ENCODE measurements at regions not wholly inside any gene's neighbourhood (a gene's known extent, or its start where the extent isn't known, plus 50 kb on each side); places are given as distances from the start of the nearest gene placed in this dataset.

DNA sequence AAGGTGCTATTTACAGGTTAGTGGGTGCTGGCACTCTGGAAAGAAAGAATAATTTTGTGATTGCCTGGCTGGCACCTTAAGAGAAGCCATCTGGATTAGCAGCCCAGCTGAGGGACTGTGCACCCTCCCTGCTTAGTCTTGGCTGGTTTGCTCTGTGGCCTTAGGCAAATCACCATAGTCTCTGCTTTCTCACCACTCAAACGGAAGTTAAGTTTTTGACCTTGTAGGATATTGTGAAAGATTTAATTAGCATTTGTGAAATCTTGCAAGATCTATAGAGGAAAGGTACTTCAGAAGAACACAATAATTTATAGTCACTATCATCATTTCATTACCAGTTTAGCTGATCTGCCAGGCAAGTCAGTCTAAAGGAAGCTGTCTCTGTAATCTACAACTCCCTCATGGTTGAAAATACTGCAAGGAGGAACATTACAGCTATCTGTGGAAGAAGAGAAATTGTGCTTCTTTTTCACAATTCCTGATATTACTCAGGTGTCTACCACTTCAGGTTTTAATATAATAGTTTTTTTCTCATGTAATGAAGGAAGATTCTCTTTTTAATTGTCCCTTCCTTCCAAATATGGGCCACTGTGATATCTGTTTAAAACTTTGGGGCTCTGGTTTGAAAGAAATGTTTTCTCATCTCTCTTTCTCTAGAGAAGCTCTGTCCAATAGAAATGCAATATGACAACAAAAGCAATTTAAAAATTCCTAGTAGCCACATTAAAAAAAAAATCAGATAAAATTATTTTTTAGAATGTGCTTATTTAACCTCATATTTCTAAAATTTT lies 219.6 kb downstream of the PTEN start:
- DNase-seq (ENCODE audit: low read depth) = peak; percentile 38

DNA sequence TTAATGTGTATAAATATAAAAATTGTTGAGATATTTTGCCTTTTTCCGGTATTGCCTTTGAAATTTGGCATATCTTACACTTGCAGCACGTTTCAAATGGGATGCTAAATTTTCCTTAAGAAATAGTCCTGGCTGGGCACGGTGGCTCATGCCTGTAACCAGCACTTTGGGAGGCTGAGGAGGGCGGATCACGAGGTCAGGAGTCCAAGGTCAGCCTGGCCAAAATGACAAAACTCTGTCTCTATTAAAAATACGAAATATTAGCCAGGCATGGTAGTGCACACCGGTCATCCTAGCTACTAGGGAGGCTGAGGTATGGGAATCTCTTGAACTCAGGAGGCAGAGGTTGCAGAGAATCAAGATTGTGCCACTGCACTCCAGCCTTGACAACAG lies 220.2 kb downstream of the PTEN start:
- no peak for DNase-seq (ENCODE audit: low read depth)

DNA sequence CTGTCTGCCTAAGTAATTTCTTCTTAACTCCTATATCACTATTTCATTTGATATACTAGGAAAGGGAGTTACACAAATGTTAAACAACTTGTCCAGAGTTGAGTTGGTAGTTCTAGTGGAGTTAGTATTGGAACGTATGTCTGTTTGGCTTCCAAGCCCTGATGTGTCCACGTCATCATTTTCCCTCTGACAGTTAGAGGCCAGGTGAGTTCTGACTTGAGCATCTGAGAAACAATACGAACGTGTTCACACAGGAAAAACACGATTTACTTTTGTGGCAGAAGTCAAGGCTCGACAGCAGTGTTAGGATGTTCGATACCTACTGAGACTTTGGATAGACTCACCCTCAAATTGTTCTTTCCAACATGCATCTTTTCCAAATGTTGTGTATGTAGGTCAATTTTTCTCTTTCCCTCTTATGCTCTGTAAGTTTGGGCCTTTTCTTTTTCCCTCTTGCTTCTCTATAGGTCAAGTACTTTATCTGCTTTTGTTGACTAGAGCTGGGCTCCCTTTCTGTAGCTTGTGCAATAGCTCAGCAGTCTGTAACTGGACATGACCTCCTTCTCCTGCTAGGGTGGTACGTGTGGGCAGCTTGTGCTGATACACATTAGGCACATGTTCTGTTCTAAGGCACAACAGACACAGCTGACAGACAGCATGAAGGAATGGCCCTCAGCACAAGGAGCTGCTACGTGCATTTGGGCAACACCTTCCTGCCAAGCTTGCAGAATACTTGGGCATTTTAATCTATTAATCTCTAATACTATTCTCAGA lies 222.9 kb downstream of the PTEN start:
- DNase-seq (ENCODE audit: low read depth) = no peak

DNA sequence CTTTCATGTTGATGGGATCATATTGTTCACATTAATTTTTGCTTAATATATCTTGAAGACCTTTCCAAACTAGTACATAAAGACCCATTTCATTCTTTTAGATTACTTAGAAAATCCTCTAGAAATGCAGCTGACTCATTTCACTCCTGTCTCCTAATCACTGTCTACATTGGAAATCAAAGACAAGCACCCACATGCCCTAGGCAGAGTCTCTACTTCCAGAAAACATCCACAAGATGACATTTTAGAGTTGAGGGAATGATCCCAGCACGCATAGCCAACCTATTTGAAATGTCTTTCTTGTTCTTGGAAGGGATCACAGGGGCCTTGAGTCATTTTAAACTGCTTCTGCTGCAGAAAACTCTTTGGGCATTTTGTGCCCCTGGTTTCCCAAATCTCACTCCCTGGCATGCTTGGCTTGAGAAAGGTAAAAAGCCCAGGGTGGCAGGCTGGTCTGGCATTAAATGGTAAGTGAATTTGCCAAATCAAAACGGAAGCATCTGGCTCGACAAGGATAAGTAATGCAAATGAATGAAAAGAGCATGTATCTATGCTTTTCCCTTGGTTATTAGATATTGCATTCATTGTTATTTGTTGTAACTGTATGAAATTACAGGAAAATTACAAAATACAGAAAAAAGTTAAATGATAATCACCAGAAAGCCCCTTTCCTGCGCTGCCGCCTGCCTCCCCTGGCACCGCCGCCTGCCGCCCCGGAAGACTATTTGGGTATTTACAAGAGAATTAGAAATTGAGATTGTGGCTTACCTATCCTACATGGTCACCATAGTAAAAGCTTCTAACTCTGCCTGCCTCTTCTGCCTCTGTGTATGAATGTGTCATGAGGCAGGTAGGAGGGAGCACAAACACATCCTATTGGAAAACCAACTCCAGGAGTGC lies 225.3 kb downstream of the PTEN start:
- no peak for DNase-seq (ENCODE audit: low read depth)

DNA sequence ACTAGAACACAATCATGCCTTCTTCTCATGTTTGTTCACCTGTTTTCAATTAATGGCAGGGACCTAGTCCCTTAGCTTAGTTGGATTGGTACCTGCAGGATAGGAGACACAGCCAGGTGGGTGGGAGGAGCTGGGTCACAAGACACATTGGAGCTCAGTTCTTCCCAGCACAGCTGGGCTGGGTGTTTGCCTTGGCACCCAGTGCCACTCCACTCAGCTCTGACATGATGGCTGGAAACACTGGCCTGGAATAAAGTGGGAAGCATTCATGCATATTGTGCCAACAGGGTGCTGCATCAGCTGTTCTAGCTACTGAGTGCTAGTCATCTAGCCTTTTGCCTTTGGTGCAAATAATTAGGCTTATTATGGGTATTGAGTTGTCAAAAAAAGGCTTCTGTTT lies 226.1 kb downstream of the PTEN start:
- no peak for DNase-seq (ENCODE audit: low read depth)

DNA sequence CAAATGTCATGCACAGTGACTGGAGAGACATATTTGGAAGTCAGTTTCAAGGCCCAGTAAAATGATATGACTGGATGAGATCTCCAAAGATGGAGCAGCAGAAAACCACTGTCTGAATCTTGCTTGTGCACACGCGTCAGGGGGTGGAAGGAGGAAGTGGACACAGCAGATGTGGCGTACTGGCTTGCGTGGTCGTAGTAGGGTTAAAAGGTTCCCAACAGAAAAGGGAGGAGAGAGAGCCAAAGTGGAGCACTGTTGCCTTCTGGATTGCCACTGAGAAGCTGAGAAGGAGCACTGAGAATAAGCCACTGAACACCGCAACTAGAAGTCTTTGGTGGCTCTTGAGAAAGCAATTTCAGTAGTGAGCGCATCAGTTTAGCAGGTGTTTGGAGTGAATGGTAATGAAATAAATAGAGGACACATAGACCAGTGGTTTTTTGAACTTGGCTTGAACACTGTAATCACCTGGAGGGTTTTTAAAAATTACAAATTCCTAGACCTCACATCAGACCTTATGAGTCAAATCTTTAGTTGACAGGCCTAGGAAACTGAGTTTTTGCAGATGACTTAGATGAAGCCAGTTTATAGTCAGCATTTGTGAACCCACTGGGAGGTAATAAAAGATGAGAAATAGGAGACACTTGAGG lies 227.3 kb downstream of the PTEN start:
- no peak for DNase-seq (ENCODE audit: low read depth)

DNA sequence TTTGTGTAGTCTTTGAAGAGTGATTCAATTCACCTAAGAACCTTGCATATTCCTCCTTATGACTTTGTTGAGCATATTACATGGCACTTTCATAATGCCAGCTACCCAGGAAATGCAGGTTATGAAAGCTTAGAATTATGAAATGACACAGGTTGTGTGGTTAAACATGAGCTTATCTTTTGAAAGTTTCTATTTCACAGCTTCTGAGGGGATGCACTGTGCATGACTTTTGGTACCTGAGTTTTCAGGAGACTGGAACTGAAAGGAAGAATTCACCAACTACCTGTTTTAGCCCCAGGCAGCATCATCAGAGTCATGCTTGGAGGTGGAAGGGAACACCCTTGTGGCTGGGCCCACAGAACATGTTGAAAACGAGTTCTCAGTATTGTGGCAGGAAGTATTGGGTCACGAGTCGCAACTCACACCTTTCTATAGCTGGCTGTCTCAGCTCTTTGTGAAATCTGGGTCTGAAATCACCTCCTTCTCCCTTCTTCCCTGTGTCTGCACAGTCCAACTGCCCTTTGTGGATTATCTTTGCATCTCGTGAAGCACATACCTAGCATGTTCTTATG lies 228.2 kb downstream of the PTEN start:
- no peak for DNase-seq (ENCODE audit: low read depth)

DNA sequence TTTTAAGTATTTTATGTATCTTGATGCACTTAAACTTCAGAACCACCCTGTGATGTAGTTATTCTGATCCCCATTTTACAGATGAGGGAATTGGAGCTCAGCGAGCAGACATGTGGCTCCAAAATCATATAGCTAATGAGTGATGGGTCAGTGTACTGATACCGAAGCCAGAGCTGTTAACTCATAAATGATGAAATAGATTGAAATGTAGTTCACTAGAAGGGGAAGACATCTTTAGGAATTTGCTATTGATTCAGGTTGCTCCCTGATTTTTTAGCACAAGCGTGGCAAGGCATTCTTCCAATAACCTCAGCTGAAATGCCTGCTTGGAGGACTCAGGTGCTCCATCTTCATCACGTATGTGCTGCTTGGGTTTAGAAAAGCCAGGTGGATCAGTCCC lies 228.8 kb downstream of the PTEN start:
- no peak for DNase-seq (ENCODE audit: low read depth)

DNA sequence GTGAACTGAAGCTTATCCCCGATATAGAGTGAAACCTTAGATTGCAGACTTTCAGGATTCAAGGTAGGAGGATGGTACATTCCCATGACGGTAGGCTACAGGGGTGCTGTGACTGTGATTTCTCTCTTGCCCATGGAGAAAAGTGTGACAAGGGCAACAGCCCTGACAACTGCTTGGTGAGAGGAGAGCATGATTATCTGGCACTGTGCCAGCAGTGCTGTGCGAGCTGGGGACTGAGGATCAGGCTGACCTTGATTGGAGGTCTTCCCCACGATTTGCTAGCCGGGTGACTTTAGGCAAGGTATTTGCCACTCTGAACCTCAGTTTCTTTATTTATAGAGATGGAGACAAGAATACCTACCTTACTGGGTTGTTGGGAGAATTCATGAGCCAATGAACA lies 229.5 kb downstream of the PTEN start:
- DNase-seq (ENCODE audit: low read depth) = no peak

DNA sequence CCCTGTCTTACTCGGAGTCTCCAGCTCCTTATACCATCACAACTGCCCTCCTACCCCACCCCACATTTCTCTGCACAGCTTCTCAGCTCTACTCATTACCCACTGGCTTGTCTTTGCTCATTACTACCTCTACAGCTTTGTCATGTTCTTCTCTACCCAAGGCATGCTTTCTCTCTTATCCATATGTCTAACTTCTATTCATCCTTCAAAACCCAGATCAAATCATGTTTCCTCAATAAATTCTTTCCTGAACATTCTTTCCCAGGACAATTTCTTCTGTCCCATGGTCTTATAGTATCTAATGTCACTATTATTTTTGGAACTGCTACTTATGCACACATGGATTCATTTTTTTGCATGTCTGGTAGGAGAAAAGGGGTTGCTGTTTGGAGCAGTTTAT lies 231.4 kb downstream of the PTEN start:
- DNase-seq (ENCODE audit: low read depth) = no peak

DNA sequence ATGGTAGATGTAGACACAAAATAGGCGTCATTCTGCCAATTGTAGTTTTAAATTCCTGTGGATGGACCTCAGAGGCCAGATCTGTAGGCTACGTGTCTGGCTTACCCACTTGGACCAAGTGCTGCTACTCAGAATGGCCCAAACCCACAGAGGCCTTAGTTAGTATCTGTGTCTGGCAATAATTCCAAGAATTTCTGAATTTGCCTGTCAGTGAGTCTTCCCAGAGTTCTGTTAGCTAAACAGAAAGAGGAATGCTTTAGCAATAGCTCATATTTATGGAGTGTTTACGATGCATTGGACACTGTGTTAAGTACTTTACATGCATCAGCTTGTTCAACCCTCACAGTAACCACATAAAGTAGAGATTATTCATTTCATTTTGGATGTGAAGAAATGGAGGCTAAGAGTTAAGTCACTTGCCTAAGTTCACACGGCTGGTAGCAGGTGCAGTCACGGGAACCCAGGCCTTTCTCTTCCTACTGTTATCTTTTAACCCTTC lies 231.8 kb downstream of the PTEN start:
- no peak for DNase-seq (ENCODE audit: low read depth)

DNA sequence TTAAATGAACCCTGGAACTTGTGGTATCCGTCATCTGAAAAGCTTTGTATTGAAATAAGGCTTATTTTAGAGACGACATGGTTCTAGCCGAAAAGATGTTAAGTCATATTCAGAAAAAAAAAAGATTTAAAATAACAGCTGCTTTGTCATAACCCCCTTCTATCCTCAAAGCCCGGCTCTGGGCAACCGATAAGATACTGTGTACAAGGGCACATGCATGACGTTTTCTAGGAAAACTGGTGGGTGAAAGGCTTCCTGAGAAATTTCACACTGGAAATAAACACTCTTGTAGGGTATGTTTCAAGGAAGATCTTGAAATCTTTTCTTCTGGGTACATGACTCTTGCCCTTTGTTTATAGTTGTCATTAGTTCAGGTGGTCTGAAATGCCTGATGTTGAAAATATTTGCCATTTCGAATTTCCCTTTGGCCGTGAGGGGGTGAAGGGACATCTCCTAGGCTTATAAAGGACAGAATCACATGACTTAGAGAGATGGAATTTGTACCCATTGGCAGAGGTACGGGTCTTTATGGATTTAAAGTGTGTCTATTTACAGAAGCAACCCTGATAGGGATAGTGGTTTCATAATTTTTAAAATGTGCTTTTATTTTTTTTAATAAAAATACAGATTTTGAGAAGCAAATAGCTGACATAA lies 232.5 kb downstream of the PTEN start:
- no peak for DNase-seq (ENCODE audit: low read depth)

DNA sequence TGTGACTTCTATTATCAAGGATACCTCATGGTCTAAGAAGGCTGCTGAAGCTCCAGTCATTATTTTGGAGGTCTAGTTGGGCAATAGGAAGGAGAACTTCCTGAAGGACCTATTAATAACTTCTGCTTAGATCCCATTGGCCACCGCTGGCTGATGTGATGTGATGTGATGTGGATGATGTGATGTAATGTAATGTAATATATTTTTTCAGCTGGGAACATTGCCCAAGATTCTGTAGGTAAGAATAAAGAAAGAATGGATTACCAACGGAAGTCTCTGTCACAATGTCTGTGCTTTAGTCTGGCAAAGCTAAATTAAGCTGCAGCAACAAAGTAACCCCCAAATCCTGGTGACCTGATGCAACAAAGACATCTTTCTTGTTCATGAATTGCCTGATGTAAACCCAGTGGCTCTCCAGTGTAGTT lies 233.7 kb downstream of the PTEN start:
- no peak for DNase-seq (ENCODE audit: low read depth)

DNA sequence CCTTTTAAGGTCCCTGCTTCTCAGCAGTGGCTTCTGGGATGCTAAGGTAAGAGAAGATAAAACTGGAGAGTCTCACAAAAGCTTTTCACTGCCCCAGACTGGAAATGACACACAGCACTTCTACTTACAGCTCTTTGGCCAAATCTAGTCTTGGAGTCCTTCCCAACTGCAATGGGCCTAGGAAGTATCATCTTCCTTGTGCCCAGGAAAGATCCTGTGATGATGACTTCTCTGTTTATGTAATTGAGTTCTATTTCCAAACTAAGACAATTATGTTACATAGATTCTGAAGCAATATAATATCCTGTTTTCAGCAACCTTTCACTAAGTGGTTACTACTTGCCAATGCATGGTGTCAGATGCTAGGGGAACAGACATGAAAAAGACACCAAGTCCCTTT lies 234.1 kb downstream of the PTEN start:
- no peak for DNase-seq (ENCODE audit: low read depth)

DNA sequence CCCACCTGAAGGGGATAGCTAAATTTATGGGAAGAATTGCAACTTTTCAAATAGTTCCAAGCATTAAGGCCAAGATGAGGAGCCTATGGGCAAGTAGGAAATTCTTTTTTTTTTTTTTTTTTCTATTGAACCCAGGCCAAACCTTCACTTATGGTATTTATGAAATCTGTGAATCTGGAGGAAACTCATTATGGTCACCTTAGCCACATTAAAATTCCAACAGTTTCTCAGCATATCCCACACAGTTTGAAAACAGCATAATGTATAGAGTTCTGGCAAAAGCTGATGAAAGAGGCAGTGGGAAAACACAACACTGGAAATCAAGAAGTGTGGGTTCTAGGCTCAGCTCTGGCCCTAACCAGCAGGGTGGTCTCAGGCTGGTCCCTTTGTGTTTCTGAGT lies 236.9 kb downstream of the PTEN start:
- no peak for DNase-seq (ENCODE audit: low read depth)

DNA sequence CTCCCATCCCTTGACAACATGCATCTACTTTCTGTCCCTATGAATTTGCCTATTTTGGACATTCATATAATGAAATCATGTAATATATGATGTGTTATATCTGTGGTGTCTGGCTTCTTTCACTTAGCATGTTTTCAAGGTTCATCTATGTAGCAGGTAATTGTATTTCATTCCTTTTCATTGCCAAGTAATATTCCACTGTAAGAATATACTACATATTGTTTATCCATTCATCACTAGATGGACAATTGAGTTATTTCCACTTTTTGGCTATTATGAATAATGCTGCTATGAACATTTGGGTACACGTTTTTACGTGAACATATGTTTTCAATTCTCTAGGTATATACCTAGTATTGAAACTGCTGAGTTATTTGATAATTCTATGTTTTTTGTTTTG lies 238.2 kb downstream of the PTEN start:
- no peak for DNase-seq (ENCODE audit: low read depth)

DNA sequence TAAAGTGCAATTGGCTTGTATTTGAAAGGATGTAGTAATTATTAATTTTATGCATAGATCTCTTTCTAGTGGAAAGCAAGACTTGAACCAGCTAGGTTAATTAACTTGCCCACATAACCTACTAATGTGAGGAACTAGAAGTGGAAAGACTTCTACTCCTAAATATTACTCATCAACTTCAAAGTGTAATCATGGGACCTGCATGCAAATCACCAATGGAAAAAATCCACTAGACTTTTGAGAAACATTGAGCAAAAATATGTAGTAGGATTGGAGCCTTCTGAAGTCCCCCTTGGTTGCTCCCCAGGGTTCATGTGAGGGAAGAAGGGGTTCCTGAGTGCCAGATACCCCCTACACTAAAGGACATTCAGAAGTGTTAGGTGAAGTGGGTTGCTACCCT lies 240.2 kb downstream of the PTEN start:
- no peak for DNase-seq (ENCODE audit: low read depth)

DNA sequence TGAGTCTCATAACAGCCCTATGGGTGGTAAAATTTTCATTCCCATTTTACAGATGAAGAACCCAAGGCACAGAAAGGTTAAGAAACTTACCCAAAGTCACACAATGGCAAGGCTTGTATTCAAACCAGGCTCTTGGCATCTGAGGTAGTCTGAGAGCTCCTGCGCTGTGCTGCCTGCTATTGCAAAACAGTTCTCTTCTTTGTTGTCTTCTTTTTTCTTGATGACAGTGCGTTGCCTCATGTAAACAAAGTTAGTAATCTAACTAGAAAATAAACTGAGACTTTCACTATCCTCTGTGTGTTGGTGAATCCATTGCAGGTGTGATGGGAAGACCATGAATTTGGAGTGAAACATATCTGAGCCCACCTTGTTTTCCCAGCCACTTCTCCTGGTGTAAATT lies 240.8 kb downstream of the PTEN start:
- no peak for DNase-seq (ENCODE audit: low read depth)

DNA sequence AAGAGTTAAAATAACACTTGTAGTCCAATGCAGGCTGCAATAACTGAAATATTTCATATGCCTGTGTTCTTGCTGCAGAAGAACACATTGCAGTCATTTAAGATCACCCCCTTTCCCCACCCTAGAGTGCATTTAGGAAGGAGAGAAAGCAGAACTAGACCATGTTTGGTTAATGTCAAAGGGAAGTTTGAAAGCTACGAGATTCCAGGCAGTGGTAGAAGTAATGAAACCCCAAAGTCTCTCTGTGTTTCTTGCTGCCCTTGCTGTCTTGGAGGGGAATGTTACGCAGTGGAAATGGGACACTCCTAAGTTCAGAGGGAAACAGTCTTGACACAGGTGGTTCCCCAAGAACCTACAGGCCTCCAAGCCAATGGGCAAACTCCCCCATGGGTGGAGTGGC lies 242.9 kb downstream of the PTEN start:
- no peak for DNase-seq (ENCODE audit: low read depth)

DNA sequence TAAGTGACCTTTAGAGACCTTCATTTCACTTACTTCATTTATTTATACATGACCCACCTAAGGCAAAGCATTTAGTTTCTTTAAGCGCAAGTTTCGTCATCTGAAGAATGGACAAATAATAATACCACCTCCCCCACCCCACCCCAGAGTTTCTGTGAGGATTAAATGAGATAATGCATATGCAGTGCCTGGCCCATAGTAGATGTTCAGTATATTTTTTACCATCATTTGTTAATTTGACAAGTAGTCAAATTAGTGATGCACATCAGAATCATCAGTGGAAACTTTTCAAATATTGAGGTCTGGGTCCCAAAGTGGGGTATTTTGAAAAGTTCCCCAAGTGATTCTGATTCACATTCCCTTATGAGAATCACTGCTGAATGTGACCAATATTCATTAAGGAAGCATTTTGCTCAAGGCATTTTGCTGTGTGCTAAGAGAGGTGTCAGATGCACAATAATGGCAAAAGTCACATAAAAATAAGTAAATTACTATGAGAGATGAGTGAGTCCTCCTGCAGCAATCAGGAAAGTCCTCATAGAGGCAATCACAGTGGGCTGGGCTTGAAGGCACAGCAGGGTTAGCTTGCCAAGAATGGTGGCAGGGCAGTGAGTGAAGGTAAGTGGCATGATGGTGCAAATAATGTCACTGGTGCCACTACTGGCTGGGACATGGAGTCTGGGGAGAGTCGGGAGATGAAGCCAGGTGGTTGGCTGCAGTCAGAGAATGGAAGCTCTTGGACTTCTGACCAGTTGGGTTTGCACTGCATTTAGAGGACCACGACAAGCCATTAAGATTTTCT lies 244.1 kb downstream of the PTEN start:
- no peak for DNase-seq (ENCODE audit: low read depth)
